ENCODE measurements at regions not wholly inside any gene's neighbourhood (a gene's known extent, or its start where the extent isn't known, plus 50 kb on each side); places are given as distances from the start of the nearest gene placed in this dataset.

GRCh38 chr5:97560599-97560993, 377.5 kb upstream of the RIOK2 start:
- H3K9me2 ChIP-seq (ENCODE audit: insufficient read depth, low read length), result no peaks in the 10 kb centered on the region
- H3K27me3 ChIP-seq (ENCODE audit: insufficient read depth, low read depth, low read length), result no peaks in the 10 kb centered on the region
- no peaks in the 10 kb centered on the region for H3K36me3 ChIP-seq (ENCODE audit: insufficient read depth, low read length)
- no peaks in the 10 kb centered on the region for H4K20me1 ChIP-seq (ENCODE audit: insufficient read depth)
- peaks cover under 1% of the 10 kb centered on the region for H3K9me3 ChIP-seq (ENCODE audit: low read length)
- H3K9ac ChIP-seq (ENCODE audit: low read length), result no peak overlapping the region
- no peak overlapping the region for H3K4me2 ChIP-seq (ENCODE audit: low read length)
- no peaks in the 10 kb centered on the region for H3K79me2 ChIP-seq (replicated peaks; ENCODE audit: insufficient read depth, low read length)
- H3K27ac ChIP-seq (ENCODE audit: low read length), result no peak overlapping the region
- H3K4me3 ChIP-seq (ENCODE audit: low read length), result no peak overlapping the region
- H2AFZ ChIP-seq (ENCODE audit: low read depth, low read length), result no peak overlapping the region
- TF ChIP-seq POLR2AphosphoS5 (IDR thresholded peaks at IDR 0.05), result no peak
- no peak for TF ChIP-seq EP300 (conservative IDR thresholded peaks at IDR 0.05; ENCODE audit: poor library complexity, severe bottlenecking)
- TF ChIP-seq RAD21 (conservative IDR thresholded peaks at IDR 0.05), result no peak
- TF ChIP-seq SMC3 (conservative IDR thresholded peaks at IDR 0.05; ENCODE audit: poor library complexity), result no peak
- no peak for TF ChIP-seq EZH2 (IDR thresholded peaks at IDR 0.05; ENCODE audit: borderline replicate concordance, insufficient read depth, low read length, poor library complexity, severe bottlenecking)
- TF ChIP-seq, protein P1, sequence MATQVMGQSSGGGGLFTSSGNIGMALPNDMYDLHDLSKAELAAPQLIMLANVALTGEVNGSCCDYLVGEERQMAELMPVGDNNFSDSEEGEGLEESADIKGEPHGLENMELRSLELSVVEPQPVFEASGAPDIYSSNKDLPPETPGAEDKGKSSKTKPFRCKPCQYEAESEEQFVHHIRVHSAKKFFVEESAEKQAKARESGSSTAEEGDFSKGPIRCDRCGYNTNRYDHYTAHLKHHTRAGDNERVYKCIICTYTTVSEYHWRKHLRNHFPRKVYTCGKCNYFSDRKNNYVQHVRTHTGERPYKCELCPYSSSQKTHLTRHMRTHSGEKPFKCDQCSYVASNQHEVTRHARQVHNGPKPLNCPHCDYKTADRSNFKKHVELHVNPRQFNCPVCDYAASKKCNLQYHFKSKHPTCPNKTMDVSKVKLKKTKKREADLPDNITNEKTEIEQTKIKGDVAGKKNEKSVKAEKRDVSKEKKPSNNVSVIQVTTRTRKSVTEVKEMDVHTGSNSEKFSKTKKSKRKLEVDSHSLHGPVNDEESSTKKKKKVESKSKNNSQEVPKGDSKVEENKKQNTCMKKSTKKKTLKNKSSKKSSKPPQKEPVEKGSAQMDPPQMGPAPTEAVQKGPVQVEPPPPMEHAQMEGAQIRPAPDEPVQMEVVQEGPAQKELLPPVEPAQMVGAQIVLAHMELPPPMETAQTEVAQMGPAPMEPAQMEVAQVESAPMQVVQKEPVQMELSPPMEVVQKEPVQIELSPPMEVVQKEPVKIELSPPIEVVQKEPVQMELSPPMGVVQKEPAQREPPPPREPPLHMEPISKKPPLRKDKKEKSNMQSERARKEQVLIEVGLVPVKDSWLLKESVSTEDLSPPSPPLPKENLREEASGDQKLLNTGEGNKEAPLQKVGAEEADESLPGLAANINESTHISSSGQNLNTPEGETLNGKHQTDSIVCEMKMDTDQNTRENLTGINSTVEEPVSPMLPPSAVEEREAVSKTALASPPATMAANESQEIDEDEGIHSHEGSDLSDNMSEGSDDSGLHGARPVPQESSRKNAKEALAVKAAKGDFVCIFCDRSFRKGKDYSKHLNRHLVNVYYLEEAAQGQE (IDR thresholded peaks at IDR 0.05; ENCODE audit: borderline replicate concordance), result no peak
- TF ChIP-seq TAF1 (IDR thresholded peaks at IDR 0.05; ENCODE audit: low read depth), result no peak
- no peak for TF ChIP-seq MXI1 (conservative IDR thresholded peaks at IDR 0.05; ENCODE audit: poor library complexity, severe bottlenecking)
- TF ChIP-seq, protein P2, sequence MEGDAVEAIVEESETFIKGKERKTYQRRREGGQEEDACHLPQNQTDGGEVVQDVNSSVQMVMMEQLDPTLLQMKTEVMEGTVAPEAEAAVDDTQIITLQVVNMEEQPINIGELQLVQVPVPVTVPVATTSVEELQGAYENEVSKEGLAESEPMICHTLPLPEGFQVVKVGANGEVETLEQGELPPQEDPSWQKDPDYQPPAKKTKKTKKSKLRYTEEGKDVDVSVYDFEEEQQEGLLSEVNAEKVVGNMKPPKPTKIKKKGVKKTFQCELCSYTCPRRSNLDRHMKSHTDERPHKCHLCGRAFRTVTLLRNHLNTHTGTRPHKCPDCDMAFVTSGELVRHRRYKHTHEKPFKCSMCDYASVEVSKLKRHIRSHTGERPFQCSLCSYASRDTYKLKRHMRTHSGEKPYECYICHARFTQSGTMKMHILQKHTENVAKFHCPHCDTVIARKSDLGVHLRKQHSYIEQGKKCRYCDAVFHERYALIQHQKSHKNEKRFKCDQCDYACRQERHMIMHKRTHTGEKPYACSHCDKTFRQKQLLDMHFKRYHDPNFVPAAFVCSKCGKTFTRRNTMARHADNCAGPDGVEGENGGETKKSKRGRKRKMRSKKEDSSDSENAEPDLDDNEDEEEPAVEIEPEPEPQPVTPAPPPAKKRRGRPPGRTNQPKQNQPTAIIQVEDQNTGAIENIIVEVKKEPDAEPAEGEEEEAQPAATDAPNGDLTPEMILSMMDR (IDR thresholded peaks at IDR 0.05; ENCODE audit: poor library complexity, severe bottlenecking), result no peak
- no peaks in the 10 kb centered on the region for H3F3A ChIP-seq (ENCODE audit: insufficient read depth, low read length, poor library complexity, severe bottlenecking)

- H3K36me3 ChIP-seq (ENCODE audit: insufficient read depth, low read length), result no peaks in the 10 kb centered on the region
- no peaks in the 10 kb centered on the region for H3K79me2 ChIP-seq (replicated peaks; ENCODE audit: insufficient read depth, low read length)
- H2AFZ ChIP-seq (ENCODE audit: low read depth, low read length), result no peak overlapping the region
- H3K9ac ChIP-seq (ENCODE audit: low read length), result no peak overlapping the region
- no peak for TF ChIP-seq TAF1 (IDR thresholded peaks at IDR 0.05; ENCODE audit: low read depth)
- no peak overlapping the region for H3K27ac ChIP-seq (ENCODE audit: low read length)
- H3K9me2 ChIP-seq (ENCODE audit: insufficient read depth, low read length), result no peaks in the 10 kb centered on the region
- H3K4me3 ChIP-seq (ENCODE audit: low read length), result no peak overlapping the region
- H3K4me2 ChIP-seq (ENCODE audit: low read length), result no peak overlapping the region
- peaks cover 6% of the 10 kb centered on the region for H3K9me3 ChIP-seq (ENCODE audit: low read length)
- H3F3A ChIP-seq (ENCODE audit: insufficient read depth, low read length, poor library complexity, severe bottlenecking), result no peaks in the 10 kb centered on the region
- no peaks in the 10 kb centered on the region for H4K20me1 ChIP-seq (ENCODE audit: insufficient read depth)
- no peaks in the 10 kb centered on the region for H3K27me3 ChIP-seq (ENCODE audit: insufficient read depth, low read depth, low read length)
These were observed 380.1 kb upstream of the RIOK2 start for GRCh38 chr5:97563050-97563657.
